OCI-LY7 (cell line): ENCODE measurements at regions not wholly inside any gene's neighbourhood (a gene's known extent, or its start where the extent isn't known, plus 50 kb on each side); places are given as distances from the start of the nearest gene placed in this dataset.

Experiments
- BruUV-seq: library from RNA; stranded (reverse); fragments of 400-500 nt; replicated peaks from 2 replicates; lab custom pipeline; 2021; lab: Mats Ljungman, UMichigan
- CTCF ChIA-PET: fragments of 300-600 bp; sonication (Branson Sonifier 250); formaldehyde crosslinking; loops from one replicate; lab custom pipeline; 2022; ENCODE audit warnings: antibody characterized with exemption; ENCODE audit not compliant: unreplicated experiment; lab: Charles Lee
- POLR2A ChIA-PET: fragments of 300-600 bp; sonication (Branson Sonifier 250); formaldehyde crosslinking; loops from one replicate; lab custom pipeline; 2022; ENCODE audit warnings: antibody characterized with exemption; lab: Charles Lee
- DNase-seq: peaks from one replicate; pipeline ENCODE4 v3.0.0-alpha.2; 2015; ENCODE audit warnings: low spot score
- H2AFZ ChIP-seq: fragments of 200-600 bp; sonication (generic), shearing (Covaris generic); 2 replicates; pipeline ENCODE4 v1.6.1; 2014; ENCODE audit warnings: mild to moderate bottlenecking, antibody characterized with exemption, low read length, moderate library complexity
- H3K27ac ChIP-seq: fragments of 200-600 bp; sonication (generic); 2 replicates; pipeline ENCODE4 v1.5.1; 2014; ENCODE audit warnings: mixed run types, low read depth, mild to moderate bottlenecking, moderate library complexity, low read length, inconsistent platforms; ENCODE audit not compliant: poor library complexity, severe bottlenecking
- H3K36me3 ChIP-seq: fragments of 200-600 bp; sonication (generic); 2 replicates; pipeline ENCODE4 v1.6.1; 2014; ENCODE audit warnings: mild to moderate bottlenecking, antibody characterized with exemption, low read length, moderate library complexity, mixed read lengths; ENCODE audit not compliant: insufficient read depth
- H3K4me1 ChIP-seq: fragments of 200-600 bp; sonication (generic); 2 replicates; pipeline ENCODE4 v1.5.1; 2014; ENCODE audit warnings: mild to moderate bottlenecking, low read length; ENCODE audit not compliant: insufficient read depth, poor library complexity, severe bottlenecking
- H3K4me2 ChIP-seq: fragments of 200-600 bp; sonication (generic); 2 replicates; pipeline ENCODE4 v1.6.1; 2014; ENCODE audit warnings: mild to moderate bottlenecking, low read length
- H3K4me3 ChIP-seq: fragments of 200-600 bp; sonication (generic); 2 replicates; pipeline ENCODE4 v1.5.1; 2014; ENCODE audit warnings: mild to moderate bottlenecking, low read depth, low read length; ENCODE audit not compliant: poor library complexity, severe bottlenecking
- H3K79me2 ChIP-seq: fragments of 200-600 bp; sonication (generic); 2 replicates; pipeline ENCODE4 v1.6.1; 2016; ENCODE audit warnings: low read depth, mild to moderate bottlenecking, low read length, moderate library complexity, mixed read lengths; ENCODE audit not compliant: insufficient read depth
- H3K9me2 ChIP-seq: fragments of 200-600 bp; sonication (generic); 2 replicates; pipeline ENCODE4 v1.6.1; 2016; ENCODE audit warnings: mild to moderate bottlenecking, low read length, mixed read lengths; ENCODE audit not compliant: insufficient read depth
- H3K9me3 ChIP-seq: fragments of 200-600 bp; sonication (generic); 2 replicates; pipeline ENCODE4 v1.6.1; 2014; ENCODE audit warnings: mild to moderate bottlenecking, mixed run types, low read length, mixed read lengths
- H4K20me1 ChIP-seq: fragments of 200-600 bp; sonication (generic); 2 replicates; pipeline ENCODE4 v1.6.1; 2014; ENCODE audit warnings: mild to moderate bottlenecking, antibody characterized with exemption, low read length, moderate library complexity, mixed read lengths; ENCODE audit not compliant: insufficient read depth
- EZH2phosphoT487 ChIP-seq: fragments of 200-600 bp; sonication (generic); IDR thresholded peaks from 2 replicates; pipeline ENCODE4 v1.6.1; 2018; ENCODE audit warnings: low read depth, borderline replicate concordance, mild to moderate bottlenecking, mixed run types, antibody characterized with exemption, low read length, moderate library complexity, mixed read lengths
- intact Hi-C: fragments of 100-400 bp; cut with micrococcal nuclease; formaldehyde crosslinking; loops from one replicate; pipeline ENCODE4 v1.10.0; 2022; ENCODE audit not compliant: unreplicated experiment
- TF ChIP-seq, protein P1 (sequence below): fragments of 200-600 bp; sonication (generic); conservative IDR thresholded peaks from 2 replicates; pipeline ENCODE4 v1.5.1; 2014; ENCODE audit warnings: mild to moderate bottlenecking, antibody characterized with exemption, low read length, moderate library complexity, mixed read lengths

DNA sequence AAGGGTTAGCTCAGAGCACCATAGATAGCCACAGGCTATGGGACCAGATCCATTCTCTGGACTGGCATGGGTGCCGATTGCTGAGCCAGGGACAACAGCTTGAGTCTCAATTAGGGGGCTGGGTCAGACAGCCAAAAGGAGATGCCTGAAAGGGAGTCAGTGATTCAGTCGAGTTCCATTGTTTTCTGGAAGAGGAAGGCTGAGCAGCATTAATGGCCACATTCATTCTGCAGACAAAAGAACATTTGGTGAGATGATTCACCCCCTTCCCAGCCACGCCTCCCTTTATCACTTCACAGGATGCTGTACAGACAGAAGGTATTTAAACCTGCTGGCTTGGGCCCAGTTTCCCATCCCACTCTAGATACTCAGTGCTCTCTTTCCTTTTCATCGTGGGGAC lies 131.9 kb downstream of the ADAMTS15 start:
- no peaks in the 10 kb centered on the region for H4K20me1 ChIP-seq
- intact Hi-C loops = no loop called here
- no peaks in the 10 kb centered on the region for H3K4me1 ChIP-seq
- BruUV-seq = no TSS peak
- H2AFZ ChIP-seq = no peak overlapping the region
- no peaks in the 10 kb centered on the region for H3K36me3 ChIP-seq
- TF ChIP-seq, protein P1, sequence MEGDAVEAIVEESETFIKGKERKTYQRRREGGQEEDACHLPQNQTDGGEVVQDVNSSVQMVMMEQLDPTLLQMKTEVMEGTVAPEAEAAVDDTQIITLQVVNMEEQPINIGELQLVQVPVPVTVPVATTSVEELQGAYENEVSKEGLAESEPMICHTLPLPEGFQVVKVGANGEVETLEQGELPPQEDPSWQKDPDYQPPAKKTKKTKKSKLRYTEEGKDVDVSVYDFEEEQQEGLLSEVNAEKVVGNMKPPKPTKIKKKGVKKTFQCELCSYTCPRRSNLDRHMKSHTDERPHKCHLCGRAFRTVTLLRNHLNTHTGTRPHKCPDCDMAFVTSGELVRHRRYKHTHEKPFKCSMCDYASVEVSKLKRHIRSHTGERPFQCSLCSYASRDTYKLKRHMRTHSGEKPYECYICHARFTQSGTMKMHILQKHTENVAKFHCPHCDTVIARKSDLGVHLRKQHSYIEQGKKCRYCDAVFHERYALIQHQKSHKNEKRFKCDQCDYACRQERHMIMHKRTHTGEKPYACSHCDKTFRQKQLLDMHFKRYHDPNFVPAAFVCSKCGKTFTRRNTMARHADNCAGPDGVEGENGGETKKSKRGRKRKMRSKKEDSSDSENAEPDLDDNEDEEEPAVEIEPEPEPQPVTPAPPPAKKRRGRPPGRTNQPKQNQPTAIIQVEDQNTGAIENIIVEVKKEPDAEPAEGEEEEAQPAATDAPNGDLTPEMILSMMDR = no peak
- no peak for TF ChIP-seq EZH2phosphoT487
- no peaks in the 10 kb centered on the region for H3K9me3 ChIP-seq
- H3K9me2 ChIP-seq = no peaks in the 10 kb centered on the region
- no peak overlapping the region for H3K4me3 ChIP-seq
- no peak overlapping the region for H3K27ac ChIP-seq
- DNase-seq = no peak
- H3K4me2 ChIP-seq = no peak overlapping the region
- ChIA-PET POLR2A (no interaction called here), CTCF (no interaction called here)
- H3K79me2 ChIP-seq = no peaks in the 10 kb centered on the region

DNA sequence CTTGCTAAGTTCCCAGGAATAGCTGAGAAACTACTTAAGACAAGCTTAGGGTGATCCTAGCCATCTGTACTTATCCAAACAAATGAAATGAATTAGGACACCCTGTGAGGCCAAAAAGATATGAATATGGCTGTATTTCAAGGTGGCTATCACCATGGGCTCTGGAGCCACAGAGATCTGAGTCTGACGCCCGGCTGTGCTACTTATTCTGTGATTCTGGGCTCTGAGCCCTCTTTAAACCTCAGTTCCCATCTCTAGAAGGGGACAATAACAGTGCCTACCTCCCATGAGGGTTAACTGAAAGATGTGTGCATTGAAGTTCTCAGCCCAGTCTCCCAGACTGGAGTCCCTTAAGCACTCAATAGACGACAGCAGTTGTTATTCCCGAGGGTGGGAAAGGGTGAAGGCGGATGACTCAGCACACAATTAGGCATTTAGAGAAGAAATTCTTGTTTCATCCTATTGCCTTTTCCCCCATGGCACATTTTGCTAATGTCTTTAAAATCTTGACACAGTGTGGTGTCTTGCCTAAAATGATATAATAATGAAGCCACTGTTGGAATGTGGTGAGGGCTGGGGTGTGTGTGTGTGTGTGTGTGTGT lies 132.5 kb downstream of the ADAMTS15 start:
- intact Hi-C loops = no loop called here
- no peak for TF ChIP-seq EZH2phosphoT487
- TF ChIP-seq, protein P1 = no peak
- H3K4me2 ChIP-seq = no peak overlapping the region

DNA sequence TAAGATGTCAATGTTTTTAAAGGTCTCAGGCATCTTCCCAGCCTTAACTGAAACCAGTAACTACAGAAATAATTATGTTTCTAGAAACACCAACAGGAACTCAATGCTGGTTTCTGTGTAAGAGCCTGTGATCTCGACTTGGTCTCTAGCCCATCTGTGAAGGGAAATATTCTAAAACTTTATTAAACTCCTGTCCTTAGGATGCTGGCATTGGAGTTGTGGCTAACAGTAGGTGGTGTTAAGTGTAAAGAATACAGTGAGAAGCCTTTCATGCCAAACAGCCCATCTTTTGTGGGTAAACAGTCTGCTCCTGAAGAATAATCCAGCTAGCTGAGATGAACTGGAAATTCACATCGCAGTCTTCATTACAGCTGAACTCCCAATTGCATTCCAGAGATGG lies 133.2 kb downstream of the ADAMTS15 start:
- Histone ChIP-seq H3K79me2 (no peaks in the 10 kb centered on the region), H4K20me1 (no peaks in the 10 kb centered on the region), H3K27ac (no peak overlapping the region), H3K9me2 (no peaks in the 10 kb centered on the region), H3K9me3 (no peaks in the 10 kb centered on the region), H3K4me1 (no peaks in the 10 kb centered on the region), H3K36me3 (no peaks in the 10 kb centered on the region), H3K4me2 (no peak overlapping the region), H2AFZ (no peak overlapping the region), H3K4me3 (no peak overlapping the region)
- intact Hi-C loops = no loop called here
- ChIA-PET CTCF (no interaction called here), POLR2A (no interaction called here)
- BruUV-seq = no TSS peak
- no peak for TF ChIP-seq EZH2phosphoT487
- TF ChIP-seq, protein P1 = no peak
- DNase-seq = no peak

More for the DNA sequence above, 132.5 kb downstream of the ADAMTS15 start:
- DNase-seq = no peak
- no peaks in the 10 kb centered on the region for H3K36me3 ChIP-seq
- no peaks in the 10 kb centered on the region for H3K4me1 ChIP-seq
- CTCF ChIA-PET = no interaction called here
- POLR2A ChIA-PET = no interaction called here
- no TSS peak for BruUV-seq
- no peak overlapping the region for H2AFZ ChIP-seq
- H3K4me3 ChIP-seq = no peak overlapping the region
- no peaks in the 10 kb centered on the region for H3K79me2 ChIP-seq
- H3K9me2 ChIP-seq = no peaks in the 10 kb centered on the region
- H3K9me3 ChIP-seq = no peaks in the 10 kb centered on the region
- H3K27ac ChIP-seq = no peak overlapping the region
- H4K20me1 ChIP-seq = no peaks in the 10 kb centered on the region
